Activated CD8-positive, alpha-beta memory T cell treated with anti-CD3 and anti-CD28 coated beads for 48 hours (primary cell): ENCODE measurements at regions not wholly inside any gene's neighbourhood (a gene's known extent, or its start where the extent isn't known, plus 50 kb on each side); places are given as distances from the start of the nearest gene placed in this dataset.

Source experiments
- DNase-seq, 3 experiments: peaks; one replicate each; pipeline ENCODE4 v3.0.0-alpha.2; 2020; ENCODE audit warnings: low read depth in 2 of 3, low spot score in 2 of 3

DNA sequence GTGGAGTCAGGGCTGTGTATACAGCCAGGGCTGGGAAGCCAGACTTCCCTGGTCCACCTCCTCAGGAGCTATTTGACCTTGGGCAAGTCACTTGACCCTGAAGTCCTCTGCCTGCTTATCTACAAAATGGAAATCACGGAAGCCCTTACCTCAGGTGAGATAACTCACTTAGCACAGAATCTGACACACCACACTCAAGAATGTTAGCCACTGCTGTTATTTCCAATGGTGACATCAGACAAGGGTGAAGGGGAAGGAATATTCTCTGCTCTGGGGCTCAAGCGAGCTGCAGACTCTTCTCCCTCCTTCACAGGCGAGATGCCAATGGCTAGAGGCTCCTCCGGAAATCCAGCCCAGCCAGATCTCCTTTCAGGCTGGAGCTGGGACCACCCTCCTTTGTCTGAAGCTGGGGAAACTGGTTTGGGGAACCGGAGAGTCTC lies 189.6 kb downstream of the HAUS1 start:
- no peak for DNase-seq

DNA sequence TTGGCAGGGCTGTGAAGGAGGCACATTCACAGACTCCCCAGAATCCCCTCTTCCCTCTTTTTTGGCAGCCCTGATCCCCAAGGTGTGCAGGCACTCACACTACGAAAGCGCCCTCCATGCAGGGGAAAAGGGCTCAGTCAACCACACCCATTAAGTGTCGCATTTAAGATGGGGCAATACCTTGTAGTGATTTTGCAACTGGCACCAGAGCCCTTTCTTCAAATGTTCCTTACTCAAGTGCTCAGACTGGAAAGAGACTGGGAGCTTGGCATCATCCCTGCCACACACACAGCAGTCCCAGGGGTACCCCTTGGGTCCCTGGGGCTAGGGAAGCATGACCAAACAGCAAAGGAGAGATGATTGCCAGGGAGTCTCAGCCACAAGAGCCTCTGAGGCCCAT lies 190.1 kb downstream of the HAUS1 start:
- no peak for DNase-seq

DNA sequence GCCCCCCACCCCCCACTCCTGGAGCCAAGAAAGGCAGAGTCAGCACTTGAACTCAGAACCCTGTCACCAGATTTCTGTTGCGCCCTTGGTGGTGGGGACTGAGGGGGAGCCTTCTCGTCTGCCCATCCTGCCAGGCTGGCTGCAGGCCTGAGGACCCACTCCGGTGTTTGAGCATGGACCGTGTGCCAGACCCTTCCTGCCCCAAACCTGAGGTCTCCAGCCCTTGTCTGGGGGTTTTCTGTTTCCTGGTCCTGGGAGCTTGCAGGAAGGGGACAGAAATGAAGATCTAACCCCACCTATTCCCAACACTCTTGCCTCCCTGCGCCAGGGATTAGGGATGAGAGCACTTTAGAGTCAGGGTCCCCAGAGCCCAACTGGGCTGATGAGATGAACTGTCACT lies 190.6 kb downstream of the HAUS1 start:
- no peak for DNase-seq

DNA sequence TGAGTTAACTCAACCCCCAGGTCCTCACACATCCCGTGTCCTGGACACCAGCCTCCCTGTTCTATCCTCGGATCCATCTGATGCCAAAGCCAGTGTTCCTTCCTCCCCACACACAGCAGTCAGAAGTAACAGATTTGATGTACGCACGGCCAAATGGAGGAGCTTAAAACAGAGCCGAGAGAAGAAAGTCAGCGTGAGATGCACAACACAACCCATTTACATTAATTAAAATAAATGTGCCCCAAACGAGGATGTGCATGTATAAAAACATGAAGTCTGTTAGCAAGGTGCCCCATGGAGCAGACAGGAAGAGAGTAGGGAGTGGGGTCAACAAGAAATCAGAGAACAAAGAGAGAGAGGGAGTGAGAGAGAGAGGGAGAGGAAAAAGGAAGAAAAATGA lies 191.2 kb downstream of the HAUS1 start:
- no peak for DNase-seq

DNA sequence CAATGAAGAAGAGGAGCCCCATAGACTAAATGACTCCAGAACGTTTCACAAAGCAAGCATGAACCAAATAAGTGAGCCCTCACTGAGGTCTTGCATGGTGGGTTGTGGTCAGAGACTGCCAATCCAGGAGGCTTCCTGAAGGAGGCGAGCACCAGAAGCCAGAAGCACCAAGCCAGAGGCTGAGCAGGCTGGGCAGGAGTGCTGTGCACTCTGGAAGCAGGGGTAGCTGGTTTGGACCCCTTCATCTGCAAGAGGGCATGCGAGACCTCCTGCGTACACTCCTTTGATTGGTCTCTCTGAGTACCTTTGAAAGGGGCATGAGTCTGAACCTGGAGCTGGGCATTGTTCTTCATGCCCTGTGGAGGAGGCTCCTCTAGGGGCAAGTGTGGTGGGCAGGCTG lies 192.5 kb downstream of the HAUS1 start:
- no peak for DNase-seq

DNA sequence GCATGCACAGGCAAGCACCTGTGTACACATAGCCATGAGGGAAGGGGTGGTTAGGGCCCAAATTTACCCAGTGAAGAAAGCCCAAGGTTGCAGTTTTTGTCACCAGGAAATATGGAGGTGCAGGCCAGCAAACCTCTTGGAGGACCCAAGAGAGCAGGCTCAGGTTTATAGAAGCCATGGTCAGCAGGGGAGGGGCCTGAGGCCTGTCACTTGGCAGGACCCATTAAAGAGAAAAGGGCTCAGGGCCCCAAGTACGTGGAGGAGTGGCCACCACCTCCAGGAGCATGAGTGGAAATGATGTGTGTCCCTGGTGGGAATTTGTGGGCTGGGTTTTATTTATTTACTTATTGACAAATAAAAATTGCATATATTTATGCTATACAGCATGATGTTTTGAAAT lies 192.9 kb downstream of the HAUS1 start:
- DNase-seq, result no peak

DNA sequence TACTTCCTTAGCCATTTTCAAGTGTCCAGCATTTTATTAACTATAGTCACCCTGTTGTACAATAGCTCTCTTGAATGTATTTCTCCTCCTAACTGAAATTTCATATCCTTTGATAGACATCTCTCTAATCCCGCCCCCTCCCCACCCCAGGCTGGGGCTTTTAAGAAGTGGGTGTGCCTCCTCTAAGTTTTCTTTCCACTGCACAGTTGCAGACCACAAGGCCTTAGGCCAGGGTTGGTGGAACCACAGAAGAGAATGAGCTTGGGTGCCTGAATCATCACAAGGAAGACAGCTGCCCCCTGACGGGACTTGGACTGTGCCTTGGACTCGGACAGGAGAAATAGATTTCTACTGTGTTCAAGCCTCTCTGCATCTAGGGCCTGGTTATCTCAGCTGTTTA lies 193.4 kb downstream of the HAUS1 start:
- no peak for DNase-seq

DNA sequence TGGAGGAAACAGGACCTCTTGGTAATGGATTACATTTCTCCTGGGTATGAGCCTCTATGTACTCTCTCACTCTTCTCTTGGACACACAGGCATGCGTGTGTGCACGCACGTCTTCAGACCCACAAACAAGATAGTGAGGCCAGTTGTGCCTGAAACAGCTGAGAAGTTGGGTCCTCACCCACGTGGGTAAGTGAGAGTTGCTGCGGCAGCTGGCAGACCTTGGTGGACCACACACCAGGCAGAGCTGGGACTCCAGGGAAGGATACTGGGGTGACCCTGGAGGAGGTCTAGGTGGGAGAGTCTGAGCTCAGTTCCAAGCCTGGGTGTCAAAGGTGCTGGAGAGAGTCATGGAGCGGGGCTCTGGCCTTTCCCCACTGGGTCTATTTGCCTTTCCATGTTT lies 194.3 kb downstream of the HAUS1 start:
- no peak for DNase-seq

DNA sequence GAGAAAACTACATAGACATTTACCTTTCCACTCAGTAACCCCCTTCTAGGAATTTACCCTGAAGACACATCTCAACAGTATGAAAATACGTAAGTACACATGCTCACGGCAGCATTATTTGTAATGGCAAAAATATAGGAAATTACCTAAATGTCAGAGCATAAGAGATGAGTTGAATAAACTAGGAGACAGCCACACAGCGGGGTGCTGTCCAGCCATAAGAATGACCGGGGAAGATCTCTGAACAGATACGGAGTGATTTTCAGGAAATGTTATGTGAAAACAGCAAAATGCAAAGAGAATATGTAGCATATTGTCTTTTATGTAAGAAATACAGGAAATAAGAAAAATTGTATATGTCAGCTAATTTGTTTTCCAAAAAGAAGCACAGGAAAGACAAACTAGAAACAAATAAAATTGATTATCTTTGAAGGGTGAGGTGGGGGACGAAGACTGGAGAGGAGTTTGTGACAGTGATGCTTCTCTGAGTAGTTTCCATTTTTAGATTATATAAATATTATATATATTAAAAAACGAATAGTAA lies 195.4 kb downstream of the HAUS1 start:
- no peak for DNase-seq

DNA sequence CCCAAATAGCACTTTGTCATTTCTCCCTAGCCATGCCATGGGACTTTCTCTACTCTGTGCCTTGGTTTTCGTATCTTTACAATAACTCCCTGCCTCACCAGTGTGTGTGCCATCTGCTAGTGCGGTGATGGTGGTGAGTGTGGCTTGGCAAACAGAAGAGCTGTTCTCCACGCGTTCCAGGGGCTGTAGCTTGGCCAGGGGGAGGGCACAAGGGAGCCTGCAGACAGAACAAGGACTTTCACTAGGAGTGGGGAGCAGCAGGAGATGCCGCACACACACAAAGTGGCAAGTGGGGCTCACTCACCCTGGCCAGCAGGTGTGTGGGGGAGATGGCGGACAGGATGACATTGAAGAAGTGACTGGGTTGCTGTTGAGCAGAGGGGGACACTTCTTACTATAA lies 196.9 kb downstream of the HAUS1 start:
- DNase-seq, result no peak

DNA sequence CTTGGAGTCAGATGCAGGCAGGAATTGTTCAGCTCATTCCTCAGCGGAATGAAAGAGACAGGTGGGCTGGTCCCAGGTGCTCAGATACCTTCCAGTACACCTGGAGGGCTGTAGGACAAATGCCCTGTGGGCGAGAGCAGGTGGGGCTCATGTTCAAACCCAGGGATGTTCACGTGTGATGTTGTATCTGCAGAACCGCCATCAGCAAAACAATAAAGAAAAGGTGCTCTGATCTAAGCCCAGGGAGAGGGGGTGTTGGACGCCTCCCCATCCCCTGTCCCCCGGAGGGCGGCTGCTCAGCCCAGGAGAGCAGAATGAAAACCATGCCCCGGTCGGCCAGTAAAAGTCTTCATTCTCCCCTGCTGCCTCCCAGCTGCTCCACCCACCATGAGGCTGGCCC lies 197.4 kb downstream of the HAUS1 start:
- no peak for DNase-seq

DNA sequence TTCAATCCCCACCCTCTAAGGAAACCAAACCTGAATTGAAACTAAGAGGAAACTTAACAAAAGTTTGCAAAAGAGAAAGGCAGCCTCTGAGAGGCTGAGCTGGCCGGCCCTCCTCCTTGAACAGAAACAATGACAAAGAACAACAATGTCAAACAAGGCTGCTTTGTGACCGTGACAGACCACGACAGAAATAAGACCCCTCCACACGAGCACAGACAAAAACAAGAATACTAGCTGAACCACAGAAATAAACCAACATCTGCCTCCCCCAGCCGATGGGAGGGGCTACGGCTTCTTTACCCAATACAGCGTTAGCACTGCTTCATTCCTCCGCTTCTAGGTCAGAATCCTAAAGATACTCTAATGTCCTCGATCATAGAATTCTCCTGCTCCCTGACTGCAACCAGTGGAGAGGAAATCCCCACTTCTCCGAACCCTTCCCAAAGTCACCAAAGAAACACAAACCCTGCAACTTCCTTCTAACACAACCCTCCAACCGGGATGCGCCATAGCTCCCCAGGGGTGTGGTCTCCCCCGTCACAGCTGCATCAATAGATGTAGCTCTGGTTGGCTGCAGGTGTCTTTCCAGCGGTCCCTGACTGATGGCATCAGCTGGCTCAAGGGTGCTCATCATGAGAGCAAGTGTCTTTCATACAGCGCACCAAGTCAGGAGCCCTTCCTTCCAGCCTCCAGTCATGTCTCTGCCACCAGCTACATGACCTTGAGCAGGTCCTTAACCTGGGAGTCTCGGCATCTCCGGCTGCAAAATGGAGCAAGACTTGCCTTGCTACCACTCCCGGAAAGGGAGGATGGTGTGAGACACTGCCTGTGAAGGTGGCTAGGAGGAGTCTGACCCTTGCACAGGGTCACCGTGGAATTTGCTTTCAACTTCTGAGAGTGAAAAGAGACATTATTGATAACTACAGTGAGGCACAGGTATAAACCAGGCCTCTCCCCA lies 198.6 kb downstream of the HAUS1 start:
- DNase-seq, result no peak

DNA sequence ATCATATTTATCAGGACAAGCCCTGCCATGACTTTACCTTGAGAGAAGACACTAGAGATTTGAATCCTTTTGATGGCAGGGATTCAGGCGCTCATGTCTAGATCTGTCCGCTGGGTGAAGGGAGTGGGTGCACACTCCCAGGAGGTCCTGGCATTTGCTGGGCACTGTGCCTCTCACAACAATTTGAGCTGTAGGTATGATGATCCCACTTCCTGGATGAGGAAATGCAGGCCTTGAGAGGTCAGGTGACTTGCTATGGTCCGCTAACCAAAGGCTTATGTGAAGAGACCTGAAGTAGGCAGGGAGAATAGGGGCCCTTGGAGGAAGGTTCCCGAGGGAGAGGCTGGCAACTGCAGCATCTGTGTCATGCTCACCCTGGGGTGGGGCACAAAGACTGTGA lies 206.1 kb downstream of the HAUS1 start:
- DNase-seq, result no peak

DNA sequence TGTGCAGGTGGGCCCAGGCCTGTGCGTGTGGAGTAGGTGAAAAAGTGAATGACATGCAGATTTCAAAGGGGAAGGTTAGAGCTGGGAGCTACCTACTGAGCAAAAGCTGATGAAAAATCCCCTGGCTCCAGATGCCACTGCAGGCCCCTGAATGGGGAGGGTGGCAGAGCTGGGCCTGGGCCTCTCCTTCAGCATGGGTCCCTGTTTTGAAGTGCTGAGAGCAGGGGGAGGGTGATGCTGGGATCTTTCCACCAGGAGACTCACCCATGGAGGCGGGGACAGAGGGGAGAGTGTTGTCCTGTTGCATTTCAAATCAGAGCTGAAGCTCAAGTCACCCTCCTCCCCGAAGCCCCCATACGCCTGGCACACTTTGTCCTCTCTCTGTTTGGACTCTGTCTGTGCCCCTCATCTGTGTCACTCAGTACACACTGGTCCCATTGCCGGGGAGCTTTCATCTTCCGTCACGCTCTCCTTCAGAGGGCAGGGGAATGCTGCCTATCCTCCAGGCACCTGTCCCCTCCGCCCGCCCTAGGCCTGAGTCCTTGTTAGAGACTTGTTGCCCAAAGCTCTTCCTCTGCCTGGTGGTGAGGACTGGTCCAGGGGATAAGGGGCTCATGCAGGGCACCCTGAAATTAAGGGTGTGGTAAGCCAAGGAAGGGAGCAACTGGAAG lies 206.6 kb downstream of the HAUS1 start:
- DNase-seq, result no peak

DNA sequence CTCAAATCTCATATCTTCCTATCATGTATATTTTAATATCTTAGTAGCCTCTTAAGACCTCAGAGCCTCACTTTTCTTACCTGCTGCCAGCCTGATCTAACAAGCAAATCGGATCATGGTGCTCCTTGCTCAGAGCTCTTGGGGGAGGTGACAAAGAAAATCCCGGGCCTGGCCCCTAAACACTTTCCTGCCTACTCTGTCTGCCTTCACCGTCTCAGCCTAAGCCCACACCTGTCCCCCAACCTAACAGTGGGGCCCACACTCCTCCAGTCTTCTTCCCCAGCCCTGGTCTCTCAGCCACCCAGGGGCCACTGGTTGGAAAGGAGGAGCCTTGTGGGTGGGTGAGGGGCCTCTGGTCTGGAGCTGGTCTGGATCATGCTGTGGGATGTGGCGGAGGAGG lies 207.3 kb downstream of the HAUS1 start:
- no peak for DNase-seq

DNA sequence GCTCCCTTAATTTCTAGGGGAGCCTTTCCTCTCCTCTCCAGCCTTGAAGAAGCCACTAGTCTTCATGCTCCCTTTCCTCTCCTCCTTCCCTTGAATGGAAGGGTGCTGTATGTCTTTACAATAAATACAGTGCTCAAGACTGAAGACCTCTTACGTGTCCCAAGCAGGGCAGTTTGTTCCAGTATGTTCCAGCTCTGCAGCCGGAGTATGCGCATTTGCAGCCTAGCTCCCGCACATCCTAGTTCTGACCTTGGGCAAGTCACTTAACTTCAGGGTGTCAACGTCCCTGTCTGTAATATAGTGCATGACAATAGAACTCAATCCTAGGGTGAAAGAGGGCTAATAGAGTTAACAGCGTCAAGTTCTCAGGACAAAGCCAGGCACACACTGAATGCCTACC lies 208.0 kb downstream of the HAUS1 start:
- DNase-seq, result no peak

DNA sequence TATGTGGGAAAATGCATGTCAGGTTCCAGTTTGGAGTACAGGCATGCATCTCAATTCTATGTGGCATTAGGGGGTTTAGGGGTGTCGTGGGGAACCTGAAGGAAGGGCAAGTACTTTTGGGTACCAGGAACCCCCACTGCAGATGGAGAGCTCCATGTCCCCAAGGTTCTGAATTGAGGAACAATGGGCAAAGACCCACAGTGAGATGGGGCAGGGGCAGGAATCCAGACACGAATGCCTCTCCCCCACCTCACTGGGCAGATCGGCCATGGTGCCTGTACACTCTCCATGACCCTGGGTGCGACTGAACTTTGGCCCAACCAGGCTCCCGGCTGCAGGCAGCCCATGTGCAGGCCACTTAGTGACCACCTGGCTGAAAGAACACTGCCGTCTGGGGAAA lies 209.3 kb downstream of the HAUS1 start:
- DNase-seq, result no peak

DNA sequence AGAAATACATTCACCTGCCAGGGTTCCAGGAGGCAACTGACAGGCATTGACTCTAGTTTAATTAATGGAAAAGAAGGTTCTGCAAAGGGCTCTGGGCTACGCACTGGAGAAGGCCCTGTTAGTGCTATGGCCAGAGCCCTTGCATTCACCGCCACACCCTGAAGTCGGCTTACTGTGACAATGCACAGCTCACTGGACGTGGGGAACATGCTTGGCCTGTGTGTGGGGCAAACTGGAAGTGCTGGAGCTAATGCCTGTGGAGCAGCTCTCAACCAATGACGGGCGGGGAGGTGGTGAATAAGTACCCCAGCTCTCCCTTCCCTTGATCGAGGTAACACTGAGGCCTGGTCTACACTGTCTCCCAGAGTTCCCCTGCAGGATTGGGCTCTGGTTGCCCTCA lies 209.8 kb downstream of the HAUS1 start:
- no peak for DNase-seq

DNA sequence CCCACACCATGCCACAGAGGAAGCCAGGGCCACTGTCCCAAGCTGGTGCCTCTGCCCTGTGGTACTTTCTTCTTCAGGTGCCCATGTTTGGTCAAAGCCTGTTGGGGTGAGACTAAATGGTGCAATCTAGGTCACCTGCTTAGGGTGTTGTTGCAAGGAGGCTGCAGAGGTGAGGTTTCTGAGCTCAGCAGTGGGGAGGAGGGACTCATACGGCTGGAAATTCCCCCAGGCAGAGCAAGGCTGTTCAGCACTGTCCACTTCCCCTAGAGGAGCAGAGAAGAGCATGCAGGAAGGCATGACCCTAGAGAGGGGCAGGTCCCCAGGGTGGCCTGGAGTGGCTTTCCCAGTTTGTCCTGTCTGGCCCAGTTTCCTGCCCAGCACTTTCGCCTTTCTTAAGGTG lies 211.0 kb downstream of the HAUS1 start:
- DNase-seq, result no peak

DNA sequence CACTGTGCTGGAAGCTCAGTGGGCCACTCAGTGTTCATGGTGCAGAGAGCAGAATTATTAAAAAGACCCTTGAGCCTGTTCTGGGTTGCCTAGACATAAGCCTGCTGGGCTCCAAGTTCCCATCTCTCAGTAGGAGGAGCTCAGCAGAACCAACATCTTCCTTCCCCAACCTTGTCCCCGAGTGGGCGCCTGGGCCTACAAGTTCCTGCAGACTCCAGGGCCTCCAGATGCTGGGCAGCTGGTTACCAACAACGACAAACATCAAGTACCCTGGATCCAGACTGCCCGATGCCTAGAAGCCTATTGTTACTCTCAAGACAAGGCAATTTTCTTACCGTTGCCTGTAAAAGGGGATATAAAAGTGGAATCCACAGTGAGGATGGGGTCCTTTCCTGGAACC lies 214.2 kb downstream of the HAUS1 start:
- DNase-seq, result no peak

DNA sequence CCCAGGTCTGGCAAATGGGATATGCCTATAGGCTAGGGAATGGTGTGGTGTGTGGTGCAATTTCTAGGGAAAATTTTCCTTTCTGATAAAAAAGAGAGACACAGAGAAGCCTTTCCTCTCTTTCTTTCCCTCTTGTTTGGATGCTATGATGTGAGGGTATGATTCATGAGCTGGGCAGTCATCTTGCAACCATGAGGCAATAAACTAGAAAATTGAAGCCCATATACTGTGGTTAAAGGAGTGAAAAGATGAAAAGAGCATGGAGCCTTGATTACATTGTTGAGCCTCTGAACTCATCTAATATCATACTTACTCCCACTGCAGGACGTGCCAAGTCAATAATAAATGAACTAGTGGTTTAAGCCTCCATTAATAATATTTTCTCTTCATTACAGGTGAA lies 215.6 kb downstream of the HAUS1 start:
- no peak for DNase-seq

DNA sequence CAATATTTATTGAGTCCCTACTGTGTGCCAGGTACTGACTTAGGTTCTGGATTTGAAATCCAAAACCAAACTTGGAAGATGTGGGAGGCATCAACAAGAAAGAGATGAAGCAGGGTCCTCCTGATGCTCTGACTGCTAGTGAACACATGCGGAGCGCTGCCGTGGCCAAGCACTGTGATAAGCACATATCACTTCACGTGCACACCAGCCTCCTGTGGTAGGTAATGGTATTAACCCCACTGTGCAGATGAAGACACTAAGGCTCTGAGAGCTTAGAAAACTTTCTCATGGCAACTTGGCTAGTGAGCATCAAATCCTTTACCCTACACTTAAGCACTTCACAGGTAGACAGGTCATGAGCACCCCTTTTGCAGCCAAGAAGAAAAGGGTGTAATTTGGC lies 216.1 kb downstream of the HAUS1 start:
- DNase-seq, result no peak
